ENCODE measurements at regions not wholly inside any gene's neighbourhood (a gene's known extent, or its start where the extent isn't known, plus 50 kb on each side); places are given as distances from the start of the nearest gene placed in this dataset.

GRCh38 chr22:27223317-27224177 lies 566.2 kb downstream of the MIAT start:
- Histone ChIP-seq H3K4me1 (ENCODE audit: control insufficient read depth, insufficient read depth, low read length) (no peaks in the 10 kb centered on the region; the same call in 1 of the 2 replicates), H3K4me3 (ENCODE audit: low read depth, low read length) (no peak overlapping the region), H3K36me3 (ENCODE audit: control insufficient read depth, insufficient read depth, low read length) (no peaks in the 10 kb centered on the region), H3K27ac (ENCODE audit: low read depth, low read length) (no peak overlapping the region), H3K9ac (ENCODE audit: low read depth, low read length) (no peak overlapping the region), H3K9me3 (ENCODE audit: control insufficient read depth, insufficient read depth, low read length) (no peaks in the 10 kb centered on the region), H3K27me3 (ENCODE audit: control insufficient read depth, insufficient read depth, low read length) (no peaks in the 10 kb centered on the region)

- Histone ChIP-seq H3K27ac (ENCODE audit: low read depth, low read length) (no peak overlapping the region), H3K4me1 (ENCODE audit: control insufficient read depth, insufficient read depth, low read length) (no peaks in the 10 kb centered on the region; the same call in 1 of the 2 replicates), H3K27me3 (ENCODE audit: control insufficient read depth, insufficient read depth, low read length) (no peaks in the 10 kb centered on the region), H3K9ac (ENCODE audit: low read depth, low read length) (no peak overlapping the region), H3K36me3 (ENCODE audit: control insufficient read depth, insufficient read depth, low read length) (no peaks in the 10 kb centered on the region), H3K4me3 (ENCODE audit: low read depth, low read length) (no peak overlapping the region), H3K9me3 (ENCODE audit: control insufficient read depth, insufficient read depth, low read length) (no peaks in the 10 kb centered on the region)
These were observed 567.3 kb downstream of the MIAT start for GRCh38 chr22:27224485-27225374.

- H3K27me3 ChIP-seq (ENCODE audit: control insufficient read depth, insufficient read depth, low read length): no peaks in the 10 kb centered on the region
- H3K4me1 ChIP-seq (ENCODE audit: control insufficient read depth, insufficient read depth, low read length): no peaks in the 10 kb centered on the region; the same call in 1 of the 2 replicates
- no peak overlapping the region for H3K4me3 ChIP-seq (ENCODE audit: low read depth, low read length)
- no peaks in the 10 kb centered on the region for H3K36me3 ChIP-seq (ENCODE audit: control insufficient read depth, insufficient read depth, low read length)
- H3K9me3 ChIP-seq (ENCODE audit: control insufficient read depth, insufficient read depth, low read length): no peaks in the 10 kb centered on the region
- no peak overlapping the region for H3K27ac ChIP-seq (ENCODE audit: low read depth, low read length)
- no peak overlapping the region for H3K9ac ChIP-seq (ENCODE audit: low read depth, low read length)
These were observed 569.3 kb downstream of the MIAT start for GRCh38 chr22:27226666-27227065.

GRCh38 chr22:27228771-27229170 lies 571.4 kb downstream of the MIAT start:
- Histone ChIP-seq H3K9me3 (ENCODE audit: control insufficient read depth, insufficient read depth, low read length) (no peaks in the 10 kb centered on the region), H3K27ac (ENCODE audit: low read depth, low read length) (no peak overlapping the region), H3K27me3 (ENCODE audit: control insufficient read depth, insufficient read depth, low read length) (no peaks in the 10 kb centered on the region), H3K4me3 (ENCODE audit: low read depth, low read length) (no peak overlapping the region), H3K9ac (ENCODE audit: low read depth, low read length) (no peak overlapping the region), H3K4me1 (ENCODE audit: control insufficient read depth, insufficient read depth, low read length) (no peaks in the 10 kb centered on the region; the same call in 1 of the 2 replicates), H3K36me3 (ENCODE audit: control insufficient read depth, insufficient read depth, low read length) (no peaks in the 10 kb centered on the region)

- H3K27me3 ChIP-seq (ENCODE audit: control insufficient read depth, insufficient read depth, low read length): no peaks in the 10 kb centered on the region
- no peaks in the 10 kb centered on the region for H3K9me3 ChIP-seq (ENCODE audit: control insufficient read depth, insufficient read depth, low read length)
- H3K9ac ChIP-seq (ENCODE audit: low read depth, low read length): no peak overlapping the region
- H3K27ac ChIP-seq (ENCODE audit: low read depth, low read length): no peak overlapping the region
- no peaks in the 10 kb centered on the region for H3K36me3 ChIP-seq (ENCODE audit: control insufficient read depth, insufficient read depth, low read length)
- H3K4me1 ChIP-seq (ENCODE audit: control insufficient read depth, insufficient read depth, low read length): no peaks in the 10 kb centered on the region
- H3K4me3 ChIP-seq (ENCODE audit: low read depth, low read length): no peak overlapping the region
These were observed 571.4 kb downstream of the MN1 start for GRCh38 chr22:27230189-27230588.

- H3K9ac ChIP-seq (ENCODE audit: low read depth, low read length): no peak overlapping the region
- no peaks in the 10 kb centered on the region for H3K27me3 ChIP-seq (ENCODE audit: control insufficient read depth, insufficient read depth, low read length)
- no peak overlapping the region for H3K27ac ChIP-seq (ENCODE audit: low read depth, low read length)
- H3K36me3 ChIP-seq (ENCODE audit: control insufficient read depth, insufficient read depth, low read length): no peaks in the 10 kb centered on the region
- H3K9me3 ChIP-seq (ENCODE audit: control insufficient read depth, insufficient read depth, low read length): no peaks in the 10 kb centered on the region
- no peak overlapping the region for H3K4me3 ChIP-seq (ENCODE audit: low read depth, low read length)
- no peaks in the 10 kb centered on the region for H3K4me1 ChIP-seq (ENCODE audit: control insufficient read depth, insufficient read depth, low read length)
These were observed 570.3 kb downstream of the MN1 start for GRCh38 chr22:27231266-27231665.

GRCh38 chr22:27232077-27232476 lies 569.5 kb downstream of the MN1 start:
- H3K4me3 ChIP-seq (ENCODE audit: low read depth, low read length): no peak overlapping the region
- H3K9me3 ChIP-seq (ENCODE audit: control insufficient read depth, insufficient read depth, low read length): no peaks in the 10 kb centered on the region
- no peaks in the 10 kb centered on the region for H3K27me3 ChIP-seq (ENCODE audit: control insufficient read depth, insufficient read depth, low read length)
- no peak overlapping the region for H3K27ac ChIP-seq (ENCODE audit: low read depth, low read length)
- no peaks in the 10 kb centered on the region for H3K36me3 ChIP-seq (ENCODE audit: control insufficient read depth, insufficient read depth, low read length)
- H3K9ac ChIP-seq (ENCODE audit: low read depth, low read length): no peak overlapping the region
- no peaks in the 10 kb centered on the region for H3K4me1 ChIP-seq (ENCODE audit: control insufficient read depth, insufficient read depth, low read length)

- Histone ChIP-seq H3K27ac (ENCODE audit: low read depth, low read length) (no peak overlapping the region), H3K4me1 (ENCODE audit: control insufficient read depth, insufficient read depth, low read length) (no peaks in the 10 kb centered on the region; the same call in 1 of the 2 replicates), H3K4me3 (ENCODE audit: low read depth, low read length) (no peak overlapping the region), H3K9ac (ENCODE audit: low read depth, low read length) (no peak overlapping the region), H3K9me3 (ENCODE audit: control insufficient read depth, insufficient read depth, low read length) (no peaks in the 10 kb centered on the region), H3K36me3 (ENCODE audit: control insufficient read depth, insufficient read depth, low read length) (no peaks in the 10 kb centered on the region), H3K27me3 (ENCODE audit: control insufficient read depth, insufficient read depth, low read length) (no peaks in the 10 kb centered on the region)
These were observed 564.3 kb downstream of the MN1 start for GRCh38 chr22:27237080-27237741.

- Histone ChIP-seq H3K36me3 (ENCODE audit: control insufficient read depth, insufficient read depth, low read length) (no peaks in the 10 kb centered on the region), H3K4me1 (ENCODE audit: control insufficient read depth, insufficient read depth, low read length) (no peaks in the 10 kb centered on the region; the same call in 1 of the 2 replicates), H3K27ac (ENCODE audit: low read depth, low read length) (no peak overlapping the region), H3K27me3 (ENCODE audit: control insufficient read depth, insufficient read depth, low read length) (no peaks in the 10 kb centered on the region), H3K9me3 (ENCODE audit: control insufficient read depth, insufficient read depth, low read length) (no peaks in the 10 kb centered on the region), H3K9ac (ENCODE audit: low read depth, low read length) (no peak overlapping the region), H3K4me3 (ENCODE audit: low read depth, low read length) (no peak overlapping the region)
These were observed 562.5 kb downstream of the MN1 start for GRCh38 chr22:27238935-27239510.

- Histone ChIP-seq H3K36me3 (ENCODE audit: control insufficient read depth, insufficient read depth, low read length) (no peaks in the 10 kb centered on the region), H3K4me1 (ENCODE audit: control insufficient read depth, insufficient read depth, low read length) (no peaks in the 10 kb centered on the region; the same call in 1 of the 2 replicates), H3K27me3 (ENCODE audit: control insufficient read depth, insufficient read depth, low read length) (no peaks in the 10 kb centered on the region), H3K9ac (ENCODE audit: low read depth, low read length) (no peak overlapping the region), H3K4me3 (ENCODE audit: low read depth, low read length) (no peak overlapping the region), H3K9me3 (ENCODE audit: control insufficient read depth, insufficient read depth, low read length) (no peaks in the 10 kb centered on the region), H3K27ac (ENCODE audit: low read depth, low read length) (no peak overlapping the region)
These were observed 562.0 kb downstream of the MN1 start for GRCh38 chr22:27239520-27239919.

All from HUES48 (cell line).